Liver (tissue), 3 donors: ENCODE measurements at regions not wholly inside any gene's neighbourhood (a gene's known extent, or its start where the extent isn't known, plus 50 kb on each side); places are given as distances from the start of the nearest gene placed in this dataset.

Experiments used
- CTCF ChIP-seq: fragments of 150-350 bp; IDR thresholded peaks from 2 replicates; pipeline ENCODE4 v1.5.1; 2017; ENCODE audit warnings: improper control_type of control experiment, low read depth, low read length; ENCODE audit not compliant: missing input control
- FOXA1 ChIP-seq: IDR thresholded peaks from 2 replicates; pipeline ENCODE4 v1.6.1; 2016; ENCODE audit warnings: antibody characterized with exemption
- GABPA ChIP-seq, 2 donors: IDR thresholded peaks in 1 of 2; conservative IDR thresholded peaks in 1 of 2; 2 replicates each; pipeline ENCODE4 v1.6.1; 2016; ENCODE audit warnings: antibody characterized with exemption in 2 of 2, mild to moderate bottlenecking in 1 of 2, moderate library complexity in 1 of 2
- HNF4A ChIP-seq, 2 donors: conservative IDR thresholded peaks; 2 replicates each; pipeline ENCODE4 v1.6.1; 2016; ENCODE audit warnings: antibody characterized with exemption in 2 of 2, mild to moderate bottlenecking in 2 of 2
- JUND ChIP-seq, 2 donors: IDR thresholded peaks; 2 replicates each; pipeline ENCODE4 v1.6.1; 2016; ENCODE audit warnings: antibody characterized with exemption in 2 of 2
- MAX ChIP-seq: IDR thresholded peaks from 2 replicates; pipeline ENCODE4 v1.6.1; 2016; ENCODE audit warnings: antibody characterized with exemption
- RAD21 ChIP-seq, 2 donors: IDR thresholded peaks; 2 replicates each; pipeline ENCODE4 v1.6.1; 2016; ENCODE audit warnings: antibody characterized with exemption in 2 of 2, mild to moderate bottlenecking in 2 of 2
- REST ChIP-seq: IDR thresholded peaks from 2 replicates; pipeline ENCODE4 v1.6.1; 2016; ENCODE audit warnings: antibody characterized with exemption, mild to moderate bottlenecking
- SP1 ChIP-seq: IDR thresholded peaks from 2 replicates; pipeline ENCODE4 v1.6.1; 2018; ENCODE audit warnings: antibody characterized with exemption, mild to moderate bottlenecking
- TAF1 ChIP-seq: conservative IDR thresholded peaks from 2 replicates; pipeline ENCODE4 v1.6.1; 2016; ENCODE audit warnings: antibody characterized with exemption, mild to moderate bottlenecking
- YY1 ChIP-seq: IDR thresholded peaks from 2 replicates; pipeline ENCODE4 v1.6.1; 2016; ENCODE audit warnings: antibody characterized with exemption, mild to moderate bottlenecking
- ZBTB33 ChIP-seq: IDR thresholded peaks from 2 replicates; pipeline ENCODE4 v1.6.1; 2016; ENCODE audit warnings: antibody characterized with exemption
- donor health status: healthy.
- donor health status: healthy.

GRCh38 chr4:41799126-41799525, 50.6 kb upstream of the PHOX2B start:
- TF ChIP-seq YY1 (no peak), CTCF (no peak), TAF1 (no peak), ZBTB33 (no peak), REST (no peak), RAD21 (IDR thresholded peaks at IDR 0.05) (no peak), JUND (IDR thresholded peaks at IDR 0.05) (no peak), MAX (no peak), HNF4A (conservative IDR thresholded peaks at IDR 0.05) (no peak), SP1 (no peak), FOXA1 (no peak), GABPA (IDR thresholded peaks at IDR 0.05 in 1 of 2, conservative IDR thresholded peaks at IDR 0.05 in 1 of 2) (no peak)
